AML-193 (cell line): ENCODE measurements at regions not wholly inside any gene's neighbourhood (a gene's known extent, or its start where the extent isn't known, plus 50 kb on each side); places are given as distances from the start of the nearest gene placed in this dataset.
A peak's percentile ranks its signal among the peaks of the same experiment; 100 is the strongest.
"Not testable (repeated sequence)": the region's sequence is repeated elsewhere in the genome, so short reads cannot be mapped to it uniquely, and the experiment has no call there.

Experiments used
- DNase-seq, 2 experiments: peaks; one replicate each; lab custom pipeline; 2025; lab: John Stamatoyannopoulos, UW

DNA sequence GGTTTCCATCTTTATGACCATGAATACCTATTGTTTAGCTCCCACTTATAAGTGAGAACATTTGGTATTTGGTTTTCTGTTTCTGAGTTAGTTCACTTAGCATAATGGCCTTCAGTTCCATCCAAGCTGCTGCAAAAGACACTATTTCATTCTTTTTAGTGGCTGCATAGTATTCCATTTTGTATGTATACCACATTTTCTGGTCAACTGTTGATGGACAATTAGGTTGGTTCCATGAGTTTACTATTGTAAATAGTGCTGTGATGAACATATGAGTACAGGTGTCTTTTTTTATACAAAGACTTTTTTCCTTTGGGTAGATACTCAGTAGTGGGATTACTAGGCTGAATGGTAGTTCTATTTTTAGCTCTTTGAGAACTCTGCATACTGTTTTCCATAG is 87.8 kb upstream of the GOT2 start:
- no peak for DNase-seq

DNA sequence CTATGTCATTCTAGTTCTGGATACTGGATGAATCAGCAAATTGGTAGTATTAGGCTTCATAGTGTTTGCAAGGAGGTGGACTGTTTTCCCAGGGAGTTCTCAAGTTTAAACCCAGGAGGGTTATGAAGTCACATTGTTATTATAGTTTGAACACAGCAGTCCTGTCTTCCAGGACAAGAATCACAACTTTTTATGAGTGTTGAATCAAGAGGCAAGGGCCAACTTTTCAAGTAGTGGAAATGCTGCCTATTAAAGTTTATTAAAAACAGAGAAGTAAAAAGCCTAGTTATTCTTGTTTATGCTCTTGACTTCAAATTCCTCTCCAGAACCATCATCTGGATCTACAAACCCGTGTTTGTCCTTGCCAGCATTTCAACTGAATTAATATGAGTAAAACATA is 86.3 kb upstream of the GOT2 start:
- no peak for DNase-seq

DNA sequence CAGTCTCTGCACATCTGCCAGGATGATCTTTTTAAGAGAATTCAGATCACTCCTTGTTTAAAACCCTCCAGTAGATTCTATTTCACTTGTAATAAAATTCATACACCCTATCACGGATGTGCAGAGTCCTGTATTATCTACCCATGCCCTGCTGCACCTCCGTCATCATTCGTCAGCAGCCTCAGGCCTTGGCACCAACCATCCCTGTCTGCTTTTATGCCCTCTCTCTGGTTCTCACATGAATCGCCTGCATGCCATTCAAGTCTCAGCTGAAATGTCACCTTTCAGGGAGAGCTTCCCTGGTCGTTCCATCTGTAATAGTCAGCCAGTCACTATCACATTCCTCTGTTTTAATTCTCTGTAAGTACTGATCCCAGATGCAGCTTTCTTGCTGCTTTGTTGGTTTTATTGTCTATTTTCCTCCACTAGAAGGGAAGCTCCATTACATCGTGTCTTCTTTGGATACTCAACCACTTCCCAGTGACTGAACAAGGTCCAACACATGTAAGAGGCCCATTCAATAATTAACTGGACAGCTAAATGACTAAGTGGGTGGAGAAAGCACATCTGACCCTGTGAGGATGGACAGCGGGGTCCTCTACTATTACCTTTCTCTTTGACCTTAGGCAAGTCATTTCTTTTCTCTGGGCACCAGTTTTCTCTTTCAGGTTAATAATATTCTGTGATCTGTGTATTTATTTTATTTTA is 81.2 kb upstream of the GOT2 start:
- DNase-seq: no peak

DNA sequence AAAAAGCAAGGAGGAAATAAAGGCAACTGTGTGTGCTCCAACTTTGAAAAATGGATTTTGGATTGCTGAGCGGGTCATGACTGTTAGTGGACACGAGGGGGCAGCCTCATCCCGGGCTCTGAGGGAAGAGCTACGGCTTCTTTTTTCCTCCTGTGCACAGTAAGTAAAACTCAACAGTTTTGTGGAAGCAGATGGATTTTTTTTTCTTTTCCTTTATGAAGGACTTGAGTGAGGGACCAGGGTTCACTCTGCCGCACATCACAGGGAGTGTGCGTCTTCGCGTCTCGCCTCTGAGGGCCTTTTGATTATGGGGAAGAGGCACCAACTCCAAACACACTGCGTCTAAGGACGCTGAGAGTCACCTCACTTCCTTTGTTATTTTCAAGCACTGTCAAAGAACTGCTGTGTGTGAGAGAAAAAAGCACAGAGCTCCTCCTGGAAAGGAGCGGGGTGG is 80.3 kb upstream of the GOT2 start:
- DNase-seq: peak; percentile 19 to 30

DNA sequence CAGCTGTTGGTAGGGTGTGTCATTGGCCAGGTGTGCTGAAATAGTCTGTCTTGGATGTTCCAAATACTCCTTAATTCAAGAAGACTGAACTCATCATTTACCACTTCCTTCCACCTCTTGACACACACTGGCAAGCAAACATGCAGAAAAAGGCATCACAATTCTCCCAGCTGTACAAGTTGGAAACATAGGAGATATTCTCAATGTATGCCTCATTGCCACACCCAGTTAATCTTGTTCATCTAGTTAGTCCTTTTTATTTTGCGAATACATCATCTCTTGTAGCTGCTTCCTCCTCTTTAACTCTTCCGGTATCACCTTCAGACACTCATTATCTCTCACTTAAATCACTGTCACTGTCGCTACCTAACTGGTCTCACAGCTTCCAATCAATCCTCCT is 75.1 kb upstream of the GOT2 start:
- no peak for DNase-seq

DNA sequence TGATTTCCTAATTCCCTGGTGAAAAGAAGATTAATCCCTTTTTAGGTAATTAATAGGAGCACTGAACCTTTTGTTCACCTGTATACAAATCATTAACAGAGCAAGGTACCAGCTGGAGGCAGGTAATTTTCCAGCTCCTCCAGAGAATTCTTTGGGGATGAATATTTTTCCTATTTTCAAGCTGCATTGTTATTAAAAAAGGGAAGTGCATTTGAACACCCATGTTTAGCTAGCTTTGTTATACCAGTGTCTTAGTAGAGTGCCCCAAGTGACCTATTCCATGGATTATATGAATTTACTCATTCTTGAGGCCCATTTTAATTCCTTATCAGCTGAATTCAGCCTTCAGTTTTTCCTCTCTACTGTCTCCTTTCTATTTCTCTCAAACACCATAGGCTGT is 73.2 kb upstream of the GOT2 start:
- no peak for DNase-seq

DNA sequence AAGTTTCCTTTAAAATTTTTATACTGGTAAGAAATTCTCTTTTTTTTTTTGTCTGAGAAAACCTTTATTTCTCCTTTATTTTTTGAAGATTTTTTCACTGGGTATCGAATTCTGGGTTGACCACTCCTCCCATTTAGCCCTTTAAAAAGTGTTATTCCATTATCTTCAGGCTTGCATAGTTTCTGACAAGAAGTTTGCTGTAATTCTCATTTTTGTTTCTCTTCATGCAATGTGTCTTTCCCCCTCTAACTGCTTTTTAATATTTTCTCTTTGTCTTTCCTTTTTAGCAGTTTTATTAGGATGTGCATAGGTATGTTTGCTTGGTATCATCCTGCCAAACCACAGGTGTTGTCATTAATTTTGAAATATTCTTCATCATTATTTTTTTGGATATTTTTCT is 67.7 kb upstream of the GOT2 start:
- DNase-seq: no peak

DNA sequence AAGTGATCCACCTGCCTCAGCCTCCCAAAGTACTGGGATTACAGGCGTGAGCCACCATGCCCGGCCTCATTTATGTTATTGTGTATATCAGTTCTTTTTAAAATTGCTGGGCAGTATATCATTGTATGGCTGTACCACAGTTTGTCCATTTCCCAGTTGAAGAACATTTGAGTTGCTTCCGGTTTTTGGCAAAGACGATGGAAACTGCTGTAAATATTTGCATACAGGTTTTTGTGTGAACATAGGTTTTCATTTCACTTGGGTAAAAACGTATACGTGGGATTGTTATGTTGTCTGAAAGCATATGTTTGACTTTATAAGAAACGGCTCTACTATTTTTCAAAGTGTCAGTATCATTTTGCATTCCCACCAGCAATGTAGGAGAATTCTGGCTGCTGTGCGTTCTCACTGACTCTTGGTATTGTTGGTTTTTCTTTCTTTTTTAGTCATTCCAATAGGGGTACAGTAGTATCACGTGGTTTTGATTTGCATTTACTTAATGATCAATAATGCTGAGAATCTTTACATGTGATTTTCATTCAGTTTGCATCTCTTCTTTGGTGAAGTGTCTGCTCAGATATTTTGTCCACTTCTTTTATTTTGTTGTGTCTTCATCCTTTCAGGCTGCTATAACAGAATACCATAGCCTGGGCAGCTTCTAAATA is 63.2 kb upstream of the GOT2 start:
- DNase-seq: no peak

DNA sequence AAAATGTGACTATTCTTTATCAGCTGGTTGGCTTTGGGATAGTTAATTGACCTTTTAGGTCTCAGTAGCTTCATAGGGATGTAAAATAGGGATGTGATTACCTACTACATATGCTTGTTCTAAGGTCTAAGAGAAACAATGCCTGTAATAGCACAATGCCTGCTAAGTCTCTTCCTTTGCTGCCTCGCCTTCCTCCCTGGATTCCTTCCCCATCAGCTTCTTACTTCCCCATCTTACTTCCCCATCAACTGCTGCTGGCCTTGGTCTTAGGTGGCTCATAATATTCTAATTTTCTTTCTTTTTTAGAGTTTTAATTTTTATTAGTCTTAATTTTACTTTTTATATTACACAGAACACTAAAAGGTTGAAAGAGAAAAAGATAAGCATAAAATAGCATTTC is 59.2 kb upstream of the GOT2 start:
- no peak for DNase-seq

DNA sequence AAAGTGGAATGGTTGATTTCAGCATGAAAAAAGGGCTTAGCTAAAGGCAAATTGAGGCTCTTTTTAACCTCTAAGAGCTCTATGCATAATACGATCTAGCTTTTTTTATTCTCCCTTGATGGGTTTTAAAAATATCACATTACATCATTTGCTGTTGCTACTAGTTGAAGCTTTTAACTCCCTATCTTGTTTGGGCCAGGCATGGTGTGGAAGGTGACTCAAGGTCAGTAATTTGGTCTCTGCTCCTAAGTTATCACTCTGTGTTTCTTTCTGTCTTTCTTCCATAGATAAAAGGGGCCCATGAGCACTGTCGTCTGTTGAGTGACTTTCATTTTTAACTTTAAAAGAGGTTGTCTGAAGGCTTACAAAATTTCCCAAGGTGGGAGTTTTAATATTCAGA is 58.1 kb upstream of the GOT2 start:
- no peak for DNase-seq

DNA sequence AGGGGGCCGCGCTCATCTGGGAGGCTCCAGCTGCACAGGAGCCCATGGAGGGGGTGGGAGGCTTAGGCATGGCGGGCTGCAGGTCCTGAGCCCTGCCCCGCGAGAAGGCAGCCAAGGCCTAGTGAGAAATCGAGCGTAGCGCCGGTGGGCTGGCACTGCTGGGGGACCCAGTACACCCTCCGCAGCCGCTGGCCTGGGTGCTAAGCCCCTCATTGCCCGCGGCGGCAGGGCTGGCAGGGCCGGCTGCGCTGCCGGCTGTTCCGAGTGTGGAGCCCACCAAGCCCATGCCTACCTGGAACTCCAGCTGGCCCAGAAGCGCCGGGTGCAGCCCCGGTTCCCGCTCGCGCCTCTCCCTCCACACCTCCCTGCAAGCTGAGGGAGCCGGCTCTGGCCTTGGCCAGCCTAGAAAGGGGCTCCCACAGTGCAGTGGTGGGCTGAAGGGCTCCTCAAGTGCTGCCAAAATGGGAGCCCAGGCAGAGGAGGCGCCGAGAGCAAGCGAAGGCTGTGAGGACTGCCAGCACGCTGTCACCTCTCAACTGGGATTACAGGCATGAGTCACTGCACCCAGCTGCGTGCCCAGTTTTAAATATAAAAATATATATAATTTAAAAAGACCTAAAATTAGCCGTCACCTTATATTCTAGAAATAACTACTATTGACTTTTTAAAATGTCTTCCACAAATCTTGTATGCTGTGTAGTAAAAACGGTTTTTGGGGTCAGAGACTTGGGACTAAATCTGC is 56.9 kb upstream of the GOT2 start:
- DNase-seq: not testable (repeated sequence)

DNA sequence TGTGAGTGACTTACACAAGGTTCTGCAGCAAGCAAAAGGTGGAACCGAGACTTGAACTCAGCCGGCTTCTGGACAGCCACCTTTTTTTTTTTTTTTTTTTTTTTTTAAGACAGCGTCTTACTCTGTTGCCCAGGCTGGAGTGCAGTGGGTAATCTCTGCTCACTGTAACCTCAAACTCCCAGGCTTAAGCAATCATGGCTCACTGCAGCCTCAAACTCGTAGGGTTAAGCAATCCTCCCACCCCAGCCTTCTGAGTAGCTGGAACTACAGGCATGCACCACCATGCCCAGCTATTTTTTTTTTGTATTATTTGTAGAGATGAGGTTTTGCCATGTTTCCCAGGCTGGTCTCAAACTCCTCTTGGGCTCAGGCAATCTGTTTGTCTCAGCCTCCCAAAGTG is 55.2 kb upstream of the GOT2 start:
- DNase-seq: no peak
